Embryonic facial prominence (tissue), 1 donor: ENCODE measurements at regions not wholly inside any gene's neighbourhood (a gene's known extent, or its start where the extent isn't known, plus 50 kb on each side); places are given as distances from the start of the nearest gene placed in this dataset.
"Not testable (repeated sequence)": the region's sequence is repeated elsewhere in the genome, so short reads cannot be mapped to it uniquely, and the experiment has no call there.

ENCODE experiments used
- DNase-seq: peaks from one replicate; pipeline ENCODE4 v3.0.0-alpha.2; 2016; ENCODE audit errors: extremely low spot score

GRCh38 chr14:97143456-97143855 lies 346.3 kb downstream of the VRK1 start:
- no peak for DNase-seq

DNA sequence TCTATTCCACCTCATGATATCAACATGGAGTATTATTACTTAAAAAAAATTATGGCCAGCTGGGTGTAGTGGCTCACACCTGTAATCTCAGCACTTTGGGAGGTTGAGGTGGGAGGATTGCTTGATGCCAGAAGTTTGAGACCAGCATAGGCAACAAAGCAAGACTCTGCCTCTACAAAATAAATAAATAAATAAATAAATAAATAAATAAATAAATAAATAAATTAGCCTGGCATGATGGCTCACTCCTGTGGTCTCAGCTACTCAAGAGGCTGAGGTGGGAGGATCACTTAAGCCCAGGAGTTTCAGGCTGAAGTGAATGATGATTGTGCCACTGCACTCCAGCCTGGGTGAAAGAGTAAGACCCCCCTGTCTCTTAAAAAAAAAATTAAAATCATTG lies 350.8 kb downstream of the VRK1 start:
- DNase-seq, result not testable (repeated sequence)

- no peak for DNase-seq
These were observed 352.6 kb downstream of the VRK1 start for GRCh38 chr14:97149775-97150174.

DNA sequence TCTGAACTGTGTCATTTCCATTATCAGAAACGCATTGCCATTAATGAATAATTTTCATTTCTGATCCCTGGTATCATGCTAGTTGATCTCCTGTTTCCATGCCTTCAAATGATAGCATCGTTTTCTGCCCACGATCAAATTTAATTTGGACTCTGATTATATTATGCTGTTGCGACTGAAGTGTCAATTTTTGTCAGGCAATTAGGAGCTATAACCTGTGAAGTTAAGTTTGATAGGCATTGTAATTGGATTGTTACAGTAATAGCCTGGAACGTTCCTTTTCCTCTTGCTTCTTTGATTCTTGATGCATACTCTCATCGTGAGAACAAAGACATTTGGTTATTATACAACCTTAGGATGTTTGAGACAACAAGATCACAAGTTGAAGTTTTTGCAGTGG lies 356.3 kb downstream of the VRK1 start:
- no peak for DNase-seq

DNA sequence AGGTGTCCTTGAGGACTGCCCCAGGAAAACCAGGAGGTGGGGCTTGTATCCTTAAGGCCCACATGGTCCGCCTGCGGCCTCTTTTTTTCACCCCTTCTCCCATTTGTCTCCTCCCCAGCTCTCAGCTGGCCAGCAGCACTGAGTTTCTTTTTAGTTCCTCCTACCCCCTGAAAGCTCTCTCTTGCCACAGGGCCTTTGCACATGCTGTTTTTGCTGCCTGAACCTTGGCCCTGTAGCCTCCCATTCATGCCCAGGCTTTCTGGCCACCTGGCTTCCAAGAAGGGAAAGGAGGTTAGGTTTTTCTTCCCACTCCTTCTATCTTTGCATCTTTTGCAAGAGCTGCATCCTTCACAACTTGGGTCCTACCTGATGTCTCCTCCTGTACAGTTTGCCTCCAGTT lies 358.1 kb downstream of the VRK1 start:
- no peak for DNase-seq

DNA sequence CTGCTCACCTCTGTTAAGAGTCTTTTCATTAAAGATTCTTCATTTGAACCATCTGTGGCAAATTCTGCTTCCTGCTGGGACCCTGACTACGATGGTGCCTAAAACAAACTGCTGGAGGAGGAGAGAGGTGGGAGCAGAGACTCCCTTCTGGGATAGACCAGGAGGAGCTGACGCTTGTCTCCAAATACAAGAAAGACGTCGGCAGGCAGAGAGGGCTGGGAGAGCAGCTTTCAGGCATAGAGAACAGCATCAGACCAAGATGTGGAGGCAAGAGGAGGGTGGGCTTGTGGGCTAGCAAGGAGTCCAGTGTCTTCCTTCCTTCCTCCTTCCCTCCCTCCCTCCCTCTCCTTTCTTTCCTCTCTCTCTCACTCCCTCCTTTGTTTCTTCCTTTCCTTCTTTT lies 358.6 kb downstream of the VRK1 start:
- no peak for DNase-seq

DNA sequence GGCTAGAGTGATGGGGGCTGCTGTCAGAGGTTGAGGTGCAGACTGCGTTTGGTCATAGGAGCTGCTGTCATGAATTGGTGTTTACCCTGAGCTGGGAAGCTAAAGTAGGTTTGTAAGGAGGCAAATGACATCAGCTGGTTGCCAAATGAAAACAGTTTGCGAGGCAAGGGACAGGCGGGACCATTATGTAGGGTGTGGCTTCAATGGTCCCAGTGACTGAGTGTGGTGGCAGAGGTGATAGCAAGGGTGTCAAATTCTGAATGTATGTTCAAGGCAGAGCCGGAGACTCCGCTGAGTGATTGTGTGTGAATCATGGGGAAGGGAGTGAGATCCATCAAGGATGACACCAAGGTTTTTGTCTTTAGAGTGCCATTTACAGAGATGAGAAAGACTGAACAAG lies 359.5 kb downstream of the VRK1 start:
- DNase-seq, result no peak

DNA sequence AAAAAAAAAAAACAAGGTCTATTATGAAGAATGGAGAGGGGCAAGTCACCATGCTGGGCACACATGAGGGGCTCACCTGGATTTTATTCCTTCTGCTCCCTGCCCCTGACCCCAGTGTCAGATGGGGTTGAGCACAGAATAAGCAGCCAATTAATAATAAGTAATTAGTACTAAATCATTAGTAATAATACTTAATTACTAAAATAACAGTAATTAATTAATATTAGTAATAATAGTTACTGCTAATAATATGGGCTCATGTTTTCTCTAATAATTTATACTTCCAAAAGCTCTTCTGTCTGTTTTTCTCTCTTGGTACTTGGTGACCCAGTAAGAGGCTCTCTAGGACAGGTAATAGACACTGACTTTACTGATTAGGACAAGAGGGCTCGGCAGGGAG lies 360.9 kb downstream of the VRK1 start:
- no peak for DNase-seq

GRCh38 chr14:97159124-97159523 lies 361.9 kb downstream of the VRK1 start:
- DNase-seq, result no peak

- DNase-seq, result no peak
These were observed 365.4 kb downstream of the VRK1 start for GRCh38 chr14:97162621-97163020.

DNA sequence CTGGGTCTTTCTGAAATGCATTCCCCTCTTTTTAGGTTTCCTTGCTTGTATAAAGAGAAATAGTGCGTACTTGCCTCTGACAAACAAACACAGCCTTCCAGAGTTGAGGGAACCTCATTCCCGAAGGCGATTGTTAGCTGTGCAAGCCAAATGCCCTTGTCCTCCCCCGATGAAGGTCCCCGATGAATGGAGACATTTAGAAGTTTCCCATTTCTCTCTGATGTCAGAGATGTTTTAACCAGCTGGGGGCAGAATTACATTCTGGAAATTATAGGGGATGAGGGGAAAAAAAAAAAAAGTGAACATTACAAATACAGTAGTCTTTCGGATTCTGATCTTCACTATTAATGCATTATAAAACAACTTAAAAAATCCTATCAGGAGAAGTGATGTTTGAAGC lies 366.8 kb downstream of the VRK1 start:
- no peak for DNase-seq

DNA sequence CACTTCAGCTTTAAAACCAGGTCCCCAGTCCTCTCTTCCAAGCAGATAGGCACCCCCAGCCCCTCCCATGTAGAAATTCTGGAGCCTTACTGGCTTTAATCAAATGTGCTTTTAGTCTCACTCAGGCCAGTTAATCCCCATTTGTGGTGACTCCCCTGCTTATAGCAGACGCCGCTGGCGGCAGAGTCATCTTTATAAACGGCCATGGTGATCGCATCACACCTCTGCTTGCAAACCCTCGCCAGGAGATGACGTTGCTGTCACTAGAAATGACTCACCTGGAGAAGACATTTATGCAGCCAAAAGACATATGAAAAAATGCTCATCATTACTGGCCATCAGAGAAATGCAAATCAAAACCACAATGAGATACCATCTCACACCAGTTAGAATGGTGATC lies 369.3 kb downstream of the VRK1 start:
- no peak for DNase-seq

DNA sequence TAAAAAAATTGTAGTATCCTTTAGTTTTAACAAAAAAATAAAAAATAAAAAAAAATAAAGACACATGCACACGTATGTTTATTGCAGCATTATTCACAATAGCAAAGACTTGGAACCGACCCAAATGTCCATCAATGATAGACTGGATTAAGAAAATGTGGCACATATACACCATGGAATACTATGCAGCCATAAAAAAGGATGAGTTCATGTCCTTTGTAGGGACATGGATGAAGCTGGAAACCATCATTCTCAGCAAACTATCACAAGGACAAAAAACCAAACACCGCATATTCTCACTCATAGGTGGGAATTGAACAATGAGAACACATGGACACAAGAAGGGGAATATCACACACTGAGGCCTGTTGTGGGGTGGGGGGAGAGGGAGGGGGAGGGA lies 370.4 kb downstream of the VRK1 start:
- DNase-seq, result not testable (repeated sequence)

DNA sequence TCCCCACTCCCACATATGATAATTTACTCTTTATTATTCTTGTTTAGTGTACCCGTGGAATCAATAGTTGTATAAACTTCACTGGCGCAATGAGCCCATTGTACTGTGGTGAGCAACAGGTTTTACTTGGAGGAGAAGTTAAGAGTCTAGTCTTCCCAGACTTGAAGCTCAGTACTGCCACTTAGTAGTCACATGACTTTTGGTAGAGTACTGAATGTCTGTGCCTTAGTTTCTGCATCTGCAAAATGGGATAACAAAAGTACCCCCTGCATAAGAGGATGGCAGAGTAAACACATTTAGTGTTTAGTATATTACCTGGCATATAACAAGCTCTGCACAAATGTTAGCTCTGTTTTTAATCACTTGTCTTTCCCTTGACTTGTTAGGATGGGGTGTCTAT lies 375.5 kb downstream of the VRK1 start:
- DNase-seq, result no peak

DNA sequence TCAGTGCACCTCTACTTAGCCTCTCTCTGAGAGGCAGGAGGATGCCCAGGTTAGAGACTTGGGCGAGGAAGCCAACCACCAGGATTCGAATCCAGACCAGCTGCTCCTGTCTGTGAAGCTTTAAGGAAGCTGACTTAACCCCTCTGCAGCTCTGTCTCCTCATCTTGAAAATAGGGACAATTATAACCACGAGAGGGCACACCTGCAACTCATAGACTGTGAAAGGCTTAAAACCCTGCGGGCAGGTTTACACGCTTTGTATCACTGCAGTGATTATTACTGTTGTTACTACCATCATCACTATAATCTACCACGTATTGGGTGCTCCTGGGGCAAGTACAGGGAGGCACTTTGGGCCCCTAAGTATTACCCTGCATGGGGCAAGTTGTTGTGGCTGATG lies 379.8 kb downstream of the VRK1 start:
- DNase-seq, result no peak

- no peak for DNase-seq
These were observed 380.5 kb downstream of the VRK1 start for GRCh38 chr14:97177635-97178034.

DNA sequence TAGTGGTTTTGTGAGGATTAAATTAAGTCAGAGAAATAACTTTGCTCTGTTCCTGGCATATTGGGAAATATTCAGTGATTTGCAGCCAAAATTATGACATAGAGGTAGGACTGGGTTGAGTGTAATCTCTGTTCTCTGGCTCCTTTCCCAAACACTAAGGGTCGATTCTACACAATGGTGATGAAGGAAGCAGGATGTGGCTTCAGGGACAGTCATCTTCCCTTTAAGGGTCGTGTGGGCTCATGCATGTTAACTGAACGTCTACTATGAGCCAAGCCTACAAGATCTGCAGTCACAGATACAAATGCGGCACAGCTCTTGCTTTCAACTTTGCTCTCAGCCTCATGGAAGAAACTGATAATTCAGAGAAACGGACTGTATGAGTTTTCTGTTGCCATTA lies 381.6 kb downstream of the VRK1 start:
- DNase-seq, result no peak

- no peak for DNase-seq
These were observed 382.4 kb downstream of the VRK1 start for GRCh38 chr14:97179573-97179972.

DNA sequence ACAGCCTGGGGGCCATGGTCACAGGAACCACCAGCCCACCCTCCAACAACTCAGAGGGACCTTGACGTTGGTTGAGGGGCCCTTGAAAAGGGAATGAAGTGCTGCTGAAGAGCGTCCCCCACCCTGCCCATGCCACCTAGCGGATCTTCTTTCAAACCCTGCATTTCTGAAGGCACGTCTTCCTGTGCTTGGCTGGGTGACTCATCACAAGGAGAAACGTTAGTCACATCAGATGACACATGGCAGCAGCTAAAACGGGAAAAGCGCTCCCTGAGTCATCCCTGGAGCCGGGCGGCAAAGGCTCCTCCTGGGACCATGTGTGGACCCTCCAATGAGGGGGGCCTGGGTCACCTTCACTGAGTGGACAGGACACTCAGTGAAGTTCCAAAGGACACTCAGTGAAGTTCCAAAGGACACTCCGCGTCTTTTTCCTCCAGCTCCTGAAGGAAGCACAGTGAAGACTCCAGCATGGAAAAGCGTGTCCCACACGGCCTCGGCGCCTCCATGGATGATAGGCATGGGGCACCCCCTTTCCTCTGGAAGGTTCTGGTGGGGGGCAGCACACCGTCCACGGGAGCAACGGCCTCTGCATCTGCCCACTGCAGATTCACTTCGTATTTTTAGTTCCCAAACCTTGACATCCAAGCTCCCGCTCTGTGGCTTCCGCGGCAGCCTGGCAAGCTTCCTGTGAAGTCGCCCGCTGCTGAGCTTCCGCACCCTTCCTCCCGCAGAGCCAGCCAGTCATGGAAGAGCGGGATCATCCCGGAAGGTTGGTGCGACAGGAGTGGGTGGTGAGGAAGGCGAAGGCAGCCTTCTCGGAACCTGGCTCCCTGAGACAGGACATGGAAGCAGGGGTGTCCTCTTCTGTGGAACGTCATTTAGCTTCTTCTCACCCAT lies 383.4 kb downstream of the VRK1 start:
- DNase-seq, result no peak

DNA sequence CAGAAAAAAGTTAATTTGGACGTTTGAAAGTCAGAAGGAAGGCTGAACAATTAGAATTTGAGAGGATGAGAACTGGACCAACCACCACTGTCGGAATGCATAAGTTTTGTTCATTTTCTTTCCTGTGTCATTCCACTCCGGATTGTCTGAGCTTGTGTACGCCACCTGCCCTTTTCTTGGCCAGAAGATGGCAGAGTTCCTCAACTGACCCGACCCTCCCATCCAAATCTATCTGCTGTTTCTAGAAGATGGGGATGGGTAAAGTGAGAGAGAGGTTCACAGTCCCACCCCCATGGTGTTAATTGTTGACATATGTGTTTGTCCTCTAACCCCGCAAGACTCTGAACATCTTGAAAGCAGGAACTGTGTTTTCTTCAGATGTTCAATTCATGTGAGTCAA lies 388.0 kb downstream of the VRK1 start:
- DNase-seq, result no peak

GRCh38 chr14:97187916-97188315 lies 390.7 kb downstream of the VRK1 start:
- DNase-seq, result no peak

GRCh38 chr14:97196336-97196735 lies 399.2 kb downstream of the VRK1 start:
- no peak for DNase-seq

- no peak for DNase-seq
These were observed 401.6 kb downstream of the VRK1 start for GRCh38 chr14:97198813-97199212.

- DNase-seq, result no peak
These were observed 403.1 kb downstream of the VRK1 start for GRCh38 chr14:97200245-97200644.
